Stimulated activated CD4-positive, alpha-beta T cell treated with anti-CD3 and anti-CD28 coated beads, TNF-alpha, amount 100 ng/mL, for 4 hours (primary cell): ENCODE measurements at regions not wholly inside any gene's neighbourhood (a gene's known extent, or its start where the extent isn't known, plus 50 kb on each side); places are given as distances from the start of the nearest gene placed in this dataset.

Experiments
- DNase-seq, 3 experiments: peaks; one replicate each; pipeline ENCODE4 v3.0.0-alpha.2; 2020; ENCODE audit warnings: low read depth in 3 of 3

DNA sequence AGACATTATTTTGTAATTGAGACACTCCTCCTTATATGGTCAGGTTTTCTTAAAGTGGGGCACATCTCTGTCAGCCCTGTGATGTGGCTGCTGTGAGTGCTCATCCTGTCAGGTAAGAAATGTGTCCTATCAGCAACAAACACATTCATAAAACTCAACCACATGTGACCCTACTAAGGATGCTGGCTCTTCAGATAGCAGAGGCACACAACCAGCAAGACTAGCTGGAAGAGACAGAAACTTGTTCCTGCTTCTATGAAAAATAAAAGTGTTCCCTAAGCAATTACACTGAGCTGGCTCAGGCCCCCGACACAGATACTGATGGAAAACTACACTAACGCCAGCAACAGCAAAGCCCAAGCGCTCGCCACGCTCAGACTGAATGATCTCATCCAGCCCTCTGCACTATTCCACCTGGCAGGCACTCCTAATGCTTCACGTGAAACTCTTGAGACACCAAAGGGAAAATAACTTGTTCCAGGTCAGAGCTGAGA lies 49.8 kb upstream of the CYP2D6 start:
- peak in 1 of 3 experiments; percentile 21 for DNase-seq
